GM12878 (cell line): ENCODE measurements at regions not wholly inside any gene's neighbourhood (a gene's known extent, or its start where the extent isn't known, plus 50 kb on each side); places are given as distances from the start of the nearest gene placed in this dataset.

ENCODE experiments used
- EGR1 ChIP-seq, 2 experiments: IDR thresholded peaks; 1 replicate in 1 of 2; 2 replicates in 1 of 2; pipeline ENCODE4 v1.6.1; 2011 to 2012; ENCODE audit warnings: low read depth in 2 of 2, low read length in 2 of 2, borderline replicate concordance in 1 of 2, mild to moderate bottlenecking in 1 of 2, moderate library complexity in 1 of 2
- EP300 ChIP-seq, 2 experiments: fragments of 150-350 bp in 1 of 2; IDR thresholded peaks; 2 replicates each; pipeline ENCODE4 v1.6.1; 2011 to 2012; ENCODE audit warnings: low read depth in 2 of 2, low read length in 2 of 2, borderline replicate concordance in 1 of 2, improper control_type of control experiment in 1 of 2, inconsistent platforms in 1 of 2; ENCODE audit not compliant: control insufficient read depth in 1 of 2
- EZH2 ChIP-seq: IDR thresholded peaks from 2 replicates; pipeline ENCODE4 v1.6.1; 2012; ENCODE audit warnings: low read depth, mild to moderate bottlenecking, control low read depth, inconsistent platforms, low read length, borderline replicate concordance; ENCODE audit not compliant: control insufficient read depth
- NFYA ChIP-seq: IDR thresholded peaks from 2 replicates; pipeline ENCODE4 v1.6.1; 2011; ENCODE audit warnings: low read depth, mild to moderate bottlenecking, low read length, improper control_type of control experiment, borderline replicate concordance
- NKRF ChIP-seq: fragments of 450-650 bp; conservative IDR thresholded peaks from 2 replicates; pipeline ENCODE4 v1.6.1; 2017; ENCODE audit warnings: mild to moderate bottlenecking, moderate library complexity
- POLR2A ChIP-seq: IDR thresholded peaks from 2 replicates; pipeline ENCODE4 v1.6.1; 2011; ENCODE audit warnings: low read depth, mild to moderate bottlenecking, low read length
- POLR2AphosphoS5 ChIP-seq: IDR thresholded peaks from 2 replicates; pipeline ENCODE4 v1.6.1; 2011; ENCODE audit warnings: mild to moderate bottlenecking, low read length, inconsistent platforms
- RAD21 ChIP-seq: IDR thresholded peaks from 2 replicates; pipeline ENCODE4 v1.6.1; 2011; ENCODE audit warnings: mild to moderate bottlenecking, low read depth, low read length, moderate library complexity; ENCODE audit not compliant: insufficient read depth
- RFX5 ChIP-seq: IDR thresholded peaks from 2 replicates; pipeline ENCODE4 v1.6.1; 2011; ENCODE audit warnings: low read depth, low read length, improper control_type of control experiment
- SP1 ChIP-seq: IDR thresholded peaks from one replicate; pipeline ENCODE4 v1.6.1; 2011; ENCODE audit warnings: low read depth, low read length
- SUPT20H ChIP-seq: IDR thresholded peaks from 2 replicates; pipeline ENCODE4 v1.6.1; 2011; ENCODE audit warnings: low read depth, mild to moderate bottlenecking, low read length, moderate library complexity, borderline replicate concordance; ENCODE audit not compliant: control insufficient read depth
- YY1 ChIP-seq: IDR thresholded peaks from 2 replicates; pipeline ENCODE4 v1.6.1; 2011; ENCODE audit warnings: low read depth, mild to moderate bottlenecking, low read length
- TF ChIP-seq, protein P1 (sequence below), 3 experiments: IDR thresholded peaks in 2 of 3; conservative IDR thresholded peaks in 1 of 3; 2 replicates each; pipeline ENCODE4 v1.5.1; 2011; ENCODE audit warnings: low read depth in 3 of 3, low read length in 3 of 3, mild to moderate bottlenecking in 3 of 3, control low read depth in 2 of 3, moderate library complexity in 2 of 3, inconsistent platforms in 1 of 3, mixed read lengths in 1 of 3; ENCODE audit not compliant: control insufficient read depth in 2 of 3, insufficient read depth in 1 of 3; ENCODE audit errors: extremely low read depth in 1 of 3
- TF ChIP-seq, protein P2 (sequence below): fragments of 450-650 bp; IDR thresholded peaks from 2 replicates; pipeline ENCODE4 v1.6.1; 2016; ENCODE audit warnings: mild to moderate bottlenecking

GRCh38 chr3:182412066-182412465 is 381.2 kb upstream of the ATP11B start:
- TF ChIP-seq EGR1 (IDR thresholded peaks at IDR 0.05; ENCODE audit: borderline replicate concordance in 1 of 2, low read depth in 2 of 2, low read length in 2 of 2), result no peak
- TF ChIP-seq, protein P1, sequence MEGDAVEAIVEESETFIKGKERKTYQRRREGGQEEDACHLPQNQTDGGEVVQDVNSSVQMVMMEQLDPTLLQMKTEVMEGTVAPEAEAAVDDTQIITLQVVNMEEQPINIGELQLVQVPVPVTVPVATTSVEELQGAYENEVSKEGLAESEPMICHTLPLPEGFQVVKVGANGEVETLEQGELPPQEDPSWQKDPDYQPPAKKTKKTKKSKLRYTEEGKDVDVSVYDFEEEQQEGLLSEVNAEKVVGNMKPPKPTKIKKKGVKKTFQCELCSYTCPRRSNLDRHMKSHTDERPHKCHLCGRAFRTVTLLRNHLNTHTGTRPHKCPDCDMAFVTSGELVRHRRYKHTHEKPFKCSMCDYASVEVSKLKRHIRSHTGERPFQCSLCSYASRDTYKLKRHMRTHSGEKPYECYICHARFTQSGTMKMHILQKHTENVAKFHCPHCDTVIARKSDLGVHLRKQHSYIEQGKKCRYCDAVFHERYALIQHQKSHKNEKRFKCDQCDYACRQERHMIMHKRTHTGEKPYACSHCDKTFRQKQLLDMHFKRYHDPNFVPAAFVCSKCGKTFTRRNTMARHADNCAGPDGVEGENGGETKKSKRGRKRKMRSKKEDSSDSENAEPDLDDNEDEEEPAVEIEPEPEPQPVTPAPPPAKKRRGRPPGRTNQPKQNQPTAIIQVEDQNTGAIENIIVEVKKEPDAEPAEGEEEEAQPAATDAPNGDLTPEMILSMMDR (IDR thresholded peaks at IDR 0.05 in 2 of 3, conservative IDR thresholded peaks at IDR 0.05 in 1 of 3; ENCODE audit: control insufficient read depth in 2 of 3, extremely low read depth in 1 of 3, insufficient read depth in 1 of 3, low read depth in 3 of 3, low read length in 3 of 3), result no peak
- no peak for TF ChIP-seq RAD21
- TF ChIP-seq POLR2AphosphoS5, result no peak
- no peak for TF ChIP-seq POLR2A
- no peak for TF ChIP-seq EZH2
- no peak for TF ChIP-seq YY1
- no peak for TF ChIP-seq SUPT20H
- no peak for TF ChIP-seq NKRF
- no peak for TF ChIP-seq NFYA
- TF ChIP-seq EP300 (IDR thresholded peaks at IDR 0.05; ENCODE audit: borderline replicate concordance in 1 of 2, control insufficient read depth in 1 of 2, low read depth in 2 of 2, low read length in 2 of 2), result no peak
- TF ChIP-seq RFX5, result no peak
- no peak for TF ChIP-seq SP1
- TF ChIP-seq, protein P2, sequence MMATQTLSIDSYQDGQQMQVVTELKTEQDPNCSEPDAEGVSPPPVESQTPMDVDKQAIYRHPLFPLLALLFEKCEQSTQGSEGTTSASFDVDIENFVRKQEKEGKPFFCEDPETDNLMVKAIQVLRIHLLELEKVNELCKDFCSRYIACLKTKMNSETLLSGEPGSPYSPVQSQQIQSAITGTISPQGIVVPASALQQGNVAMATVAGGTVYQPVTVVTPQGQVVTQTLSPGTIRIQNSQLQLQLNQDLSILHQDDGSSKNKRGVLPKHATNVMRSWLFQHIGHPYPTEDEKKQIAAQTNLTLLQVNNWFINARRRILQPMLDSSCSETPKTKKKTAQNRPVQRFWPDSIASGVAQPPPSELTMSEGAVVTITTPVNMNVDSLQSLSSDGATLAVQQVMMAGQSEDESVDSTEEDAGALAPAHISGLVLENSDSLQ, result no peak
